ENCODE measurements at regions not wholly inside any gene's neighbourhood (a gene's known extent, or its start where the extent isn't known, plus 50 kb on each side); places are given as distances from the start of the nearest gene placed in this dataset.

DNA sequence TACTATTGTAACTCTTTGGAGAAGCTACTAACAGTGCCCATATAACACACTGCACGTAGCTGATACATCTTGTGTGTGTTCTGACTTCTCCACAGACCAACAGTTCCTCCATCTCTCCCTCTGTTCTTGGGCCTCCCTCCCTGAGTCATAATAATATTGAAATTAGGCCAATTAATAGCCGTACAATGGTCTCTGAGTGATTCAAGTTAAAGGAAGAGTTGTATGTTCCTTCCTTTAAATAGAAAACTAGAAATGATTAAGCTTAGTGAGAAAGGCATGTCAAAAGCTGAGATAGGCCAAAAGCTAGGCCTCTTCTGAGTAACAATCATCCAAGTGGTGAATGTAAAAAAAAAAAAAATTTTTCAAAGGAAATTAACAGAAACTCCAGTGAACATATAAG is 828.4 kb upstream of the CHAC2 start (continued):
- TF ChIP-seq ZBTB49 (tag by site-specific recombination; IDR thresholded peaks at IDR 0.05; ENCODE audit: low read depth) (no peak), ZNF549 (tag by site-specific recombination; IDR thresholded peaks at IDR 0.05) (no peak)

DNA sequence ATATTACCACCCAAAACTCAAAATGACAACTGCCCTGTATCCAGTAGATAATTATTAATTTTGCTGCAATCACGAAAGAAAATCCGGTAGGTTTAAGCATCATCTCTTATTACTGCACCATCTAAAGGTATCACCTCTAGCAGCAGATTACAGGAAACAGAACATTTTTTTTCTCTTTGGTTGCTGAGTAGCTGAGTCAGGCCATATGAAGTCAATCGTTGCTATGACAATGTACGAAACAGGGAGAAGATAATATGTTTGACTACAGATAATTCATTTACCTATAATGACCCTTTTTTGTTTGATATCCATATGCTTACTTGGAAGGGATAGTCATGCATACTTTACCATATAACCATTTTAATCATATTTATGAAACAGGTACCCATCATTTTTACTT is 831.6 kb upstream of the CHAC2 start:
- TF ChIP-seq, protein P1, sequence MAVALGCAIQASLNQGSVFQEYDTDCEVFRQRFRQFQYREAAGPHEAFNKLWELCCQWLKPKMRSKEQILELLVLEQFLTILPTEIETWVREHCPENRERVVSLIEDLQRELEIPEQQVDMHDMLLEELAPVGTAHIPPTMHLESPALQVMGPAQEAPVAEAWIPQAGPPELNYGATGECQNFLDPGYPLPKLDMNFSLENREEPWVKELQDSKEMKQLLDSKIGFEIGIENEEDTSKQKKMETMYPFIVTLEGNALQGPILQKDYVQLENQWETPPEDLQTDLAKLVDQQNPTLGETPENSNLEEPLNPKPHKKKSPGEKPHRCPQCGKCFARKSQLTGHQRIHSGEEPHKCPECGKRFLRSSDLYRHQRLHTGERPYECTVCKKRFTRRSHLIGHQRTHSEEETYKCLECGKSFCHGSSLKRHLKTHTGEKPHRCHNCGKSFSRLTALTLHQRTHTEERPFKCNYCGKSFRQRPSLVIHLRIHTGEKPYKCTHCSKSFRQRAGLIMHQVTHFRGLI (tag by site-specific recombination; IDR thresholded peaks at IDR 0.05), result no peak
- TF ChIP-seq ZNF248 (tag by site-specific recombination; IDR thresholded peaks at IDR 0.05), result no peak
- TF ChIP-seq TRIM28 (IDR thresholded peaks at IDR 0.05; ENCODE audit: borderline replicate concordance, low read length), result no peak
- no peak for TF ChIP-seq FEZF1 (tag by site-specific recombination; IDR thresholded peaks at IDR 0.05)
- TF ChIP-seq SCRT2 (tag by site-specific recombination; IDR thresholded peaks at IDR 0.05), result no peak
- TF ChIP-seq ZNF239 (tag by site-specific recombination; IDR thresholded peaks at IDR 0.05), result no peak
- no peak for TF ChIP-seq ZNF510 (tag by site-specific recombination; IDR thresholded peaks at IDR 0.05; ENCODE audit: insufficient replicate concordance)
- TF ChIP-seq, protein P2, sequence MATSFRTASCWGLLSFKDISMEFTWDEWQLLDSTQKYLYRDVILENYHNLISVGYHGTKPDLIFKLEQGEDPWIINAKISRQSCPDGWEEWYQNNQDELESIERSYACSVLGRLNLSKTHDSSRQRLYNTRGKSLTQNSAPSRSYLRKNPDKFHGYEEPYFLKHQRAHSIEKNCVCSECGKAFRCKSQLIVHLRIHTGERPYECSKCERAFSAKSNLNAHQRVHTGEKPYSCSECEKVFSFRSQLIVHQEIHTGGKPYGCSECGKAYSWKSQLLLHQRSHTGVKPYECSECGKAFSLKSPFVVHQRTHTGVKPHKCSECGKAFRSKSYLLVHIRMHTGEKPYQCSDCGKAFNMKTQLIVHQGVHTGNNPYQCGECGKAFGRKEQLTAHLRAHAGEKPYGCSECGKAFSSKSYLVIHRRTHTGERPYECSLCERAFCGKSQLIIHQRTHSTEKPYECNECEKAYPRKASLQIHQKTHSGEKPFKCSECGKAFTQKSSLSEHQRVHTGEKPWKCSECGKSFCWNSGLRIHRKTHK (tag by site-specific recombination; IDR thresholded peaks at IDR 0.05), result no peak
- no peak for TF ChIP-seq ATF2 (tag by site-specific recombination; IDR thresholded peaks at IDR 0.05; ENCODE audit: low read depth)
- TF ChIP-seq GLIS2 (tag by site-specific recombination; IDR thresholded peaks at IDR 0.05), result no peak
- no peak for TF ChIP-seq ZSCAN30 (tag by site-specific recombination; IDR thresholded peaks at IDR 0.05)
- no peak for TF ChIP-seq ZFP37 (tag by site-specific recombination; IDR thresholded peaks at IDR 0.05)
- CTCF ChIA-PET, result no interaction called here
- no peak overlapping the region for H3K27ac ChIP-seq (ENCODE audit: extremely low read depth, low read depth, low read length)

DNA sequence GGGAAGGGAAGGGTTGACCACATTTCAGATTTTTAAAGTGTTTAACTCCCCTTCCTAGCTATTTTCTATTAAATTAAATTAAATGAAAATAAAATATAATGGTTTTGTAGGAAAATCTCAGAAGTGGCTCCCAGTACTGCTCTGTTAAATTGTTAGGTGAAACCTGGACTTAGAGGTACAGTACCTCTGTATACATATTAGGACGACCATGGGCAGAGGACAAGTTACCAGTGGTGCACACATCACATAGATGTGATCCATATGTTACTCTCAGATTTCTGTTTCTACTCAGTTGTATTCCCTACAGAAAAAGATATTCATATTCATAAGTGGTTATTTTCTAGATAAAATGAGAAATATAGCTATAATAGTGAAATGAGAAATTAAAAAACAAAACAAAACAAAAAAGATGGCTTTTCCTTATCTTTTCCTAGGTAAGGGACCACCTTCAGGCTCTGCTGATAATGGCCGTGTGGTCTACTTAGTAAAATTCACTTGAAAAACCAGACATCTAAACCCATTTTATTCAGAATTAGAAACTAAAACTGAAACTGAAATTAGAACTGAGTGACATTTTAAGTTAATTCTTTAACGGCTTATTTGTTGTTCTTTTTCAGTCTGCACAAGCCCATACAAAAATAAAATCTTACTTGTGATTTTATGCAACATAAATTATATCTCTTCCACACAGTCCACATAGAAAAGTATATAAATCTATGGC is 832.5 kb upstream of the CHAC2 start:
- ChIA-PET POLR2A (no interaction called here), CTCF (no interaction called here)
- Histone ChIP-seq H3K27ac (ENCODE audit: extremely low read depth, low read depth, low read length) (no peak overlapping the region), H3K4me3 (ENCODE audit: low read depth, low read length) (no peak overlapping the region), H3K9me3 (ENCODE audit: control insufficient read depth, insufficient read depth, low read depth, low read length) (no peaks in the 10 kb centered on the region), H3K4me1 (ENCODE audit: control insufficient read depth, insufficient read depth, low read length) (no peaks in the 10 kb centered on the region), H3K36me3 (ENCODE audit: control insufficient read depth in 2 of 2, insufficient read depth in 1 of 2, low read length in 2 of 2) (no peaks in the 10 kb centered on the region)
- no peak for TF ChIP-seq TCF7L2 (IDR thresholded peaks at IDR 0.05; ENCODE audit: borderline replicate concordance, low read depth, low read length)

More for the DNA sequence above, 831.6 kb upstream of the CHAC2 start:
- H3K9me3 ChIP-seq (ENCODE audit: control insufficient read depth, insufficient read depth, low read depth, low read length), result no peaks in the 10 kb centered on the region
- no peaks in the 10 kb centered on the region for H3K36me3 ChIP-seq (ENCODE audit: control insufficient read depth in 2 of 2, insufficient read depth in 1 of 2, low read length in 2 of 2)
- POLR2A ChIA-PET, result no interaction called here
- no peaks in the 10 kb centered on the region for H3K4me1 ChIP-seq (ENCODE audit: control insufficient read depth, insufficient read depth, low read length)
- no peak overlapping the region for H3K4me3 ChIP-seq (ENCODE audit: low read depth, low read length)
